ENCODE measurements at regions not wholly inside any gene's neighbourhood (a gene's known extent, or its start where the extent isn't known, plus 50 kb on each side); places are given as distances from the start of the nearest gene placed in this dataset.
"Not testable (repeated sequence)": the region's sequence is repeated elsewhere in the genome, so short reads cannot be mapped to it uniquely, and the experiment has no call there.

- intact Hi-C loops (cut with micrococcal nuclease) = no loop called here
- H3K27me3 ChIP-seq (ENCODE audit: low read depth) = no peaks in the 10 kb centered on the region
- no peak for TF ChIP-seq CTCF (IDR thresholded peaks at IDR 0.05; ENCODE audit: borderline replicate concordance)
Measured at GRCh38 chr1:187038784-187039183, 210.0 kb downstream of the PLA2G4A start.

DNA sequence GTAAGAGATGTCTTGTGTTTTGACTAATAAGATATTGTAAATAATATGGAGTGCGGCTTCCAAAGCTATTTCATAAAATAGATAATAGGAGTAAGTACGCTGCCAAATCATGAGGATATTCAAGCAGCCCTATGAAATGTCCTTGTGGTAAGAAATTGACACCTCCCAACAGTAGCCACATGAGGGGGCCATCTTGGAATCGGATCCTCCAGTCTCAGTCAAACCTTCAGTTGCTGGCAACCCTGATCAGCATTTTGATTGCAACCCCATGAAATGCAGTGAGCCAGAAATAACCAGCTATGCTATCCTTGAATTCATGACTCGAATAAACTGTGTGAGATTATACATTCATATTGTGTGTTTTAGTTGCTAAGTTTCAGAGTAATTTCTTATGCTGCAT is 212.4 kb downstream of the PLA2G4A start:
- no peak overlapping the region for H3K27ac ChIP-seq (replicated peaks)
- no peak for DNase-seq
- no peaks in the 10 kb centered on the region for H3K36me3 ChIP-seq
- no peaks in the 10 kb centered on the region for H3K4me1 ChIP-seq
- H3K27me3 ChIP-seq (ENCODE audit: low read depth) = no peaks in the 10 kb centered on the region
- intact Hi-C loops (cut with micrococcal nuclease) = no loop called here
- H3K4me3 ChIP-seq = no peak overlapping the region
- H3K9me3 ChIP-seq (replicated peaks) = peaks cover 10% of the 10 kb centered on the region
- TF ChIP-seq CTCF (IDR thresholded peaks at IDR 0.05; ENCODE audit: borderline replicate concordance) = no peak

More at GRCh38 chr1:187038784-187039183, 210.0 kb downstream of the PLA2G4A start:
- no peak overlapping the region for H3K4me3 ChIP-seq
- H3K36me3 ChIP-seq = no peaks in the 10 kb centered on the region
- H3K27ac ChIP-seq (replicated peaks) = no peak overlapping the region
- H3K9me3 ChIP-seq (replicated peaks) = peaks cover 10% of the 10 kb centered on the region
- no peaks in the 10 kb centered on the region for H3K4me1 ChIP-seq
- no peak for DNase-seq

DNA sequence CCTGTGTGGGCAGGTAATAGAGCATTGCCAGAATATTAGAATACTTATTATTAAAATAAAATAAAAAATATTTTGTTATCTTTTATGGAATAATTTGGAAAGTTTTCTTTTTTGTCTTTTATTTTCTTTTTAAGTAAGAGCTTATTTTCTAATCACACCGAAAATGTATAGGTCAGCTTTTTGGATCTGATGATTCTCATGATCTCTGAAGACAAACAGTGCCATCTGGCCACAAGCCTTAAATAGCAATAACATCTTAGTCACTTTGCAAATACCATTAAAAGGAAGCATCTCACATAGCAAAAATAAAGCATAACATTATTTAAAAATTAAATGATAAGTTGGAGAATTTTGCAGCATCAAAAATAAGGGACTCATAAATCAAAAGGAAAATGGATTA is 213.8 kb downstream of the PLA2G4A start:
- Histone ChIP-seq H3K4me3 (no peak overlapping the region), H3K4me1 (no peaks in the 10 kb centered on the region), H3K27me3 (ENCODE audit: low read depth) (no peaks in the 10 kb centered on the region), H3K9me3 (replicated peaks) (peaks cover 10% of the 10 kb centered on the region), H3K36me3 (no peaks in the 10 kb centered on the region), H3K27ac (replicated peaks) (no peak overlapping the region)
- intact Hi-C loops (cut with micrococcal nuclease) = no loop called here
- DNase-seq = no peak
- no peak for TF ChIP-seq CTCF (IDR thresholded peaks at IDR 0.05; ENCODE audit: borderline replicate concordance)

DNA sequence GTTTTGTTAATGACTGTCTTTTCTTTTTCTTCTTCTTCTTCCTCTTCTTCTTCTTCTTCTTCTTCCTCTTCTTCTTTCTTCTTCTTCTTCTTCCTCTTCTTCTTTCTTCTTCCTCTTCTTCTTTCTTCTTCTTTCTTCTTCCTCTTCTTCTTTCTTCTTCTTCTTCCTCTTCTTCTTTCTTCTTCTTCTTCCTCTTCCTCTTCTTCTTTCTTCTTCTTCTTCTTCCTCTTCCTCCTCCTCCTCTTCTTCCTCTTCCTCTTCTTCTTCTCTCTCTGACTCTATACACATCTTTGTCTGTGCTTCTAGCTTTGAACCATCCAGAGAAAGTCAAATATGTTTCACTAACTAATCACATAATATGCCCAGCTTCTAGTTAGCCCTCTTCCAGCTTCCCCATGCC is 214.7 kb downstream of the PLA2G4A start:
- intact Hi-C loops (cut with micrococcal nuclease); H3K9me3 ChIP-seq (replicated peaks); H3K27me3 ChIP-seq (ENCODE audit: low read depth); H3K4me3 ChIP-seq; H3K4me1 ChIP-seq; H3K27ac ChIP-seq (replicated peaks); H3K36me3 ChIP-seq; DNase-seq: not testable (repeated sequence)

GRCh38 chr1:187044411-187044810 is 215.7 kb downstream of the PLA2G4A start:
- no peaks in the 10 kb centered on the region for H3K4me1 ChIP-seq
- no peaks in the 10 kb centered on the region for H3K9me3 ChIP-seq (replicated peaks)
- intact Hi-C loops (cut with micrococcal nuclease) = no loop called here
- H3K36me3 ChIP-seq = no peaks in the 10 kb centered on the region
- no peak overlapping the region for H3K4me3 ChIP-seq
- no peak for DNase-seq
- H3K27ac ChIP-seq (replicated peaks) = no peak overlapping the region
- no peaks in the 10 kb centered on the region for H3K27me3 ChIP-seq (ENCODE audit: low read depth)
- no peak for TF ChIP-seq CTCF (IDR thresholded peaks at IDR 0.05; ENCODE audit: borderline replicate concordance)

GRCh38 chr1:187045371-187045770 is 216.6 kb downstream of the PLA2G4A start:
- intact Hi-C loops (cut with micrococcal nuclease) = no loop called here
- TF ChIP-seq CTCF (IDR thresholded peaks at IDR 0.05; ENCODE audit: borderline replicate concordance) = no peak
- Histone ChIP-seq H3K36me3 (no peaks in the 10 kb centered on the region), H3K27me3 (ENCODE audit: low read depth) (no peaks in the 10 kb centered on the region), H3K4me1 (no peaks in the 10 kb centered on the region), H3K27ac (replicated peaks) (no peak overlapping the region), H3K9me3 (replicated peaks) (no peaks in the 10 kb centered on the region), H3K4me3 (no peak overlapping the region)
- DNase-seq = no peak
